ENCODE measurements at regions not wholly inside any gene's neighbourhood (a gene's known extent, or its start where the extent isn't known, plus 50 kb on each side); places are given as distances from the start of the nearest gene placed in this dataset.
"Not testable (repeated sequence)": the region's sequence is repeated elsewhere in the genome, so short reads cannot be mapped to it uniquely, and the experiment has no call there.

DNA sequence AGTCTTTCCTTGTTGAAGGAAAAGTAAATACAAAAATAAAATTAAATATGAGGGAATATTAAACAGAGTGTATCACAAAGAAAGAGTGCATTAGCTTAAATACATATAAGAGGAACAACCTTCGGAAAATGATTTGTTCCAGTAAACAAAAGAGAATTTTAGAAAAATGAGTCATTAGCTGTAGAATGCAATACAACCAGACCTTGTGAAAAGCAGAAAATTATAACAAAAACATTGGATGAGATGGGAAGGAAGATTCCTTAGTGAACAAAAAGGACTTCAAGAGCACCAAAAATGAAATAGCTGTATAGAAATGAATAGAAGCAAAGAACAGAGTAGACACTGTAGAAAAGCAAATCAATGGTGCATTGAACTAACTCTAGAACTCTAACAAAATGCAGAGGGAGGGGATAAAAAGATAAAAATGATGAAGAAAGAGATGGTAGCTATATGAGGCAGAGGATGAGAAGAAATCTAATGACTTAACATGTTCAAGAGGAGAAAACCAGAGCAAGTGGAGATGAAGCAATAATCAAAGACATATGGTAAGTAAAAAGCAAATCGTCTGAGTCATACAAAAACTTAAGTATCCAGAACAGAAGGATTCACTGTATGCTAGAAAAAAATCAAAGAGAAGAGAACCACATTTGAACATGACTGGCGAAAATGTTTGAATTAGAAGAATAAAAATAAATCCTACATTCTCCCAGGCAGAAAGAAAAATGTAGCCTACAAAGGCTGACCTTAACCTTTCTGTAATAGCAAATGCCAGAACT lies 190.5 kb downstream of the TMEM26 start:
- DNase-seq (ENCODE audit: extremely low spot score): no peak
- H3K4me1 ChIP-seq: no peaks in the 10 kb centered on the region
- H3K27ac ChIP-seq (replicated peaks in 1 of 4): no peak overlapping the region
- H3K9me3 ChIP-seq: no peaks in the 10 kb centered on the region
- intact Hi-C loops (cut with DNase I): no loop called here
- H3K36me3 ChIP-seq: no peaks in the 10 kb centered on the region
- no peaks in the 10 kb centered on the region for H3K27me3 ChIP-seq
- no peak overlapping the region for H3K4me3 ChIP-seq
- 74% methylated on average over 3 of the region's 3 CpGs for WGBS
- TF ChIP-seq POLR2AphosphoS5 (IDR thresholded peaks at IDR 0.05): no peak
- TF ChIP-seq EP300 (IDR thresholded peaks at IDR 0.05): no peak
- TF ChIP-seq POLR2A (IDR thresholded peaks at IDR 0.05; ENCODE audit: low read depth): no peak
- TF ChIP-seq, protein P1, sequence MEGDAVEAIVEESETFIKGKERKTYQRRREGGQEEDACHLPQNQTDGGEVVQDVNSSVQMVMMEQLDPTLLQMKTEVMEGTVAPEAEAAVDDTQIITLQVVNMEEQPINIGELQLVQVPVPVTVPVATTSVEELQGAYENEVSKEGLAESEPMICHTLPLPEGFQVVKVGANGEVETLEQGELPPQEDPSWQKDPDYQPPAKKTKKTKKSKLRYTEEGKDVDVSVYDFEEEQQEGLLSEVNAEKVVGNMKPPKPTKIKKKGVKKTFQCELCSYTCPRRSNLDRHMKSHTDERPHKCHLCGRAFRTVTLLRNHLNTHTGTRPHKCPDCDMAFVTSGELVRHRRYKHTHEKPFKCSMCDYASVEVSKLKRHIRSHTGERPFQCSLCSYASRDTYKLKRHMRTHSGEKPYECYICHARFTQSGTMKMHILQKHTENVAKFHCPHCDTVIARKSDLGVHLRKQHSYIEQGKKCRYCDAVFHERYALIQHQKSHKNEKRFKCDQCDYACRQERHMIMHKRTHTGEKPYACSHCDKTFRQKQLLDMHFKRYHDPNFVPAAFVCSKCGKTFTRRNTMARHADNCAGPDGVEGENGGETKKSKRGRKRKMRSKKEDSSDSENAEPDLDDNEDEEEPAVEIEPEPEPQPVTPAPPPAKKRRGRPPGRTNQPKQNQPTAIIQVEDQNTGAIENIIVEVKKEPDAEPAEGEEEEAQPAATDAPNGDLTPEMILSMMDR (IDR thresholded peaks at IDR 0.05): no peak

DNA sequence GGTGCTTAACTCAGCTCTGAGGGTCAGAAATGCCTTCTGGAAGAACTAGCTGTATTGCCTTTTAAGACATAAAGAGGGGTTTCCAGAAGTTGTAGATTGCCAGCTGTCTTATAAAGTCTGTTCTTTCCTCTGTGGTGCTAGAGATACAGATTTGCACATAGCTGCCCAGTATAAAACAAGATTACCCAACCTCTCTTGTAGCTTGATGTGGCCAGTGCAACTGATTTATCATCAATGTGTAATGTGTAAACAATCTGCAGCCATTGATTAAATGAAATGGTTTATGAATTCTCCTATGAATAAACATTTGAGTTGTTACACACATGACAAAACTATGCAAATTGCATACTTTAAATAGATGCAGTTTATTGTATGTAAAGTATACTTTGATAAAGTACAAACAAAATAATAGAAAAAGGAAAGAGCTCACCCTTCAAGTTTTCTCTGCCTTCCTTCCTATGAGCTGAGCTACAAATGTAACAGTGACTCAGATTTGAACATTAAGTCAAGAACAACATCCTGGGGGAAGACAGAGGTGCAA lies 195.2 kb downstream of the TMEM26 start:
- Histone ChIP-seq H3K27me3 (no peaks in the 10 kb centered on the region), H3K36me3 (no peaks in the 10 kb centered on the region), H3K27ac (replicated peaks in 1 of 4) (no peak overlapping the region), H3K9me3 (peaks cover 0 to 20% (median 3%) of the 10 kb centered on the region in 4 donors), H3K4me1 (no peaks in the 10 kb centered on the region), H3K4me3 (no peak overlapping the region)
- no peak for DNase-seq (ENCODE audit: extremely low spot score)
- intact Hi-C loops (cut with DNase I): no loop called here
- TF ChIP-seq, protein P1 (IDR thresholded peaks at IDR 0.05): no peak
- TF ChIP-seq POLR2A (IDR thresholded peaks at IDR 0.05; ENCODE audit: low read depth): no peak
- TF ChIP-seq EP300 (IDR thresholded peaks at IDR 0.05): no peak
- TF ChIP-seq POLR2AphosphoS5 (IDR thresholded peaks at IDR 0.05): no peak

DNA sequence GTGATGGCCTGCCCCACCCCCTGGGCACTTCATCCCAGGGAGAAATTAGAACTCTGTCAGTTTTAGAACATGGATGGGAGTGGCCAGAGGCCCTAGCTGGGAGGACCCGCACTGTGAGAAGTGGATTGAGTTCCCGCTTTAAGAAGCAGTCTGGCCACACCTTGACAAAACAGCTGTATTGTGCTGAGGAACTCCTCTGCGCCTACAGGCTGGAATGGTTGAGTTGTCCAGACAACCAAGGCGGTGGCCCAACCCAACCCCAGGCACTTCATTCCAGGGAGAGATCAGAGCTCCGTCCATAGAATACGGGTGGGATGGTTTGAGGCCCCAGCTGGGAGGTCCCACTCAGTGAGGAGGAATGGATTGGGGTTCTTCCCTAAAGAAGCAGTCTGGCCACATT lies 196.0 kb downstream of the TMEM26 start:
- 100% methylated on average over 4 of the region's 6 CpGs for WGBS
- Histone ChIP-seq H3K4me1 (no peaks in the 10 kb centered on the region), H3K36me3 (no peaks in the 10 kb centered on the region), H3K4me3 (no peak overlapping the region), H3K27ac (replicated peaks in 1 of 4) (no peak overlapping the region), H3K9me3 (peaks cover 0 to 24% (median 4%) of the 10 kb centered on the region in 4 donors), H3K27me3 (no peaks in the 10 kb centered on the region)
- no peak for TF ChIP-seq POLR2A (IDR thresholded peaks at IDR 0.05; ENCODE audit: low read depth)
- TF ChIP-seq, protein P1 (IDR thresholded peaks at IDR 0.05): no peak
- TF ChIP-seq EP300 (IDR thresholded peaks at IDR 0.05): no peak
- no peak for TF ChIP-seq POLR2AphosphoS5 (IDR thresholded peaks at IDR 0.05)
- DNase-seq (ENCODE audit: extremely low spot score): no peak
- intact Hi-C loops (cut with DNase I): no loop called here

DNA sequence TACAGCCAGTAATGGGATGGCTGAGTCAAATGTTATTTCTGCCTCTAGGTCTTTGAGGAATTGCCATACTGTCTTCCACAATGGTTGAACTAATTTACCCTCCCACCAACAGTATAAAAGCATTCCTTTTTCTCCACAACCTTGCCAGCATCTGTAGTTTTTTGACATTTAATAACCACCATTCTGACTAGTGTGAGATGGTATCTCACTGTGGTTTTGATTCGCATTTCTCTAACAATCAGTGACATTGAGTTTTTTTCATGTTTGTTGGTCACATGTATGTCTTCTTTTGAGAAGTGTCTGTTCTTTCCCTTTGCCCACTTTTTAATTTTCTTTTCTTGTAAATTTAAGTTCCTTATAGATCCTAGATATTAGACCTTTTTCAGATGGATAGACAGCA lies 200.9 kb downstream of the TMEM26 start:
- peaks cover 0 to 24% (median 4%) of the 10 kb centered on the region in 4 donors for H3K9me3 ChIP-seq
- DNase-seq (ENCODE audit: extremely low spot score); H3K36me3 ChIP-seq; H3K27me3 ChIP-seq; H3K4me3 ChIP-seq; H3K4me1 ChIP-seq; H3K27ac ChIP-seq (replicated peaks in 1 of 4); intact Hi-C loops (cut with DNase I): not testable (repeated sequence)
- 75% methylated on average over 1 of the region's 1 CpG for WGBS

DNA sequence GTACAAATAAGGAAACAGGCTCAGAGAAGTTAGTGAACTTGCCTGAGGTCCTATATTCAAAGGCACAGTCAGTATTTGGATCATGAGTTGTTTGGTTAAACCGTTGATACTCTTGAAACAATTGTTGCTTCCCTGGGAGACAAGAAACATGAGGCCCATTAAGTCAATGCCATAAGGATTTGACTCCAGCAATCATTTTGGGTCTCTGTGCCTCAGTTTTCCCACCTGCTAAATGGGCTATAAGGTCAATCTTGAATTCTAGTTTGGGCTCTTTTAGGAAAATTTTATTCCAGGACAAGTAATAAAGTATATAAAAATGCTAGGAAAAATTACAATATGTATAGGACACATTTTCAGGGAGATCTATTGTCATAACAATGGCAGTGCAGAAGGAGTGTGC lies 202.1 kb downstream of the TMEM26 start:
- no peak overlapping the region for H3K4me3 ChIP-seq
- H3K27me3 ChIP-seq: no peaks in the 10 kb centered on the region
- H3K4me1 ChIP-seq: peaks cover 0 to 7% (median 6%) of the 10 kb centered on the region in 4 donors
- intact Hi-C loops (cut with DNase I): no loop called here
- 91% methylated on average over 1 of the region's 1 CpG for WGBS
- DNase-seq (ENCODE audit: extremely low spot score): no peak
- H3K27ac ChIP-seq (replicated peaks in 1 of 4): no peak overlapping the region
- H3K9me3 ChIP-seq: peaks cover 0 to 23% (median 4%) of the 10 kb centered on the region in 4 donors
- no peaks in the 10 kb centered on the region for H3K36me3 ChIP-seq
- TF ChIP-seq POLR2A (IDR thresholded peaks at IDR 0.05; ENCODE audit: low read depth): no peak
- TF ChIP-seq EP300 (IDR thresholded peaks at IDR 0.05): no peak
- TF ChIP-seq, protein P1 (IDR thresholded peaks at IDR 0.05): no peak
- TF ChIP-seq POLR2AphosphoS5 (IDR thresholded peaks at IDR 0.05): no peak
